ENCODE measurements at regions not wholly inside any gene's neighbourhood (a gene's known extent, or its start where the extent isn't known, plus 50 kb on each side); places are given as distances from the start of the nearest gene placed in this dataset.

- H3K4me1 ChIP-seq, result no peaks in the 10 kb centered on the region
- intact Hi-C loops (cut with DNase I), result no loop called here
- DNase-seq, result no peak
- WGBS, 2 donors, result 85 to 91% methylated on average over 6 of the region's 6 CpGs
- H3K4me3 ChIP-seq, result no peak overlapping the region
- TF ChIP-seq CTCF (IDR thresholded peaks at IDR 0.05) (no peak), POLR2A (IDR thresholded peaks at IDR 0.05) (no peak)
- no peaks in the 10 kb centered on the region for H3K9me3 ChIP-seq
- H3K27ac ChIP-seq, result no peak overlapping the region
- H3K36me3 ChIP-seq, result no peaks in the 10 kb centered on the region
- peaks cover 0 to 29% (median 0%) of the 10 kb centered on the region in 4 donors for H3K27me3 ChIP-seq
These were observed 753.7 kb downstream of the BRD1 start for GRCh38 chr22:49073873-49074417.

DNA sequence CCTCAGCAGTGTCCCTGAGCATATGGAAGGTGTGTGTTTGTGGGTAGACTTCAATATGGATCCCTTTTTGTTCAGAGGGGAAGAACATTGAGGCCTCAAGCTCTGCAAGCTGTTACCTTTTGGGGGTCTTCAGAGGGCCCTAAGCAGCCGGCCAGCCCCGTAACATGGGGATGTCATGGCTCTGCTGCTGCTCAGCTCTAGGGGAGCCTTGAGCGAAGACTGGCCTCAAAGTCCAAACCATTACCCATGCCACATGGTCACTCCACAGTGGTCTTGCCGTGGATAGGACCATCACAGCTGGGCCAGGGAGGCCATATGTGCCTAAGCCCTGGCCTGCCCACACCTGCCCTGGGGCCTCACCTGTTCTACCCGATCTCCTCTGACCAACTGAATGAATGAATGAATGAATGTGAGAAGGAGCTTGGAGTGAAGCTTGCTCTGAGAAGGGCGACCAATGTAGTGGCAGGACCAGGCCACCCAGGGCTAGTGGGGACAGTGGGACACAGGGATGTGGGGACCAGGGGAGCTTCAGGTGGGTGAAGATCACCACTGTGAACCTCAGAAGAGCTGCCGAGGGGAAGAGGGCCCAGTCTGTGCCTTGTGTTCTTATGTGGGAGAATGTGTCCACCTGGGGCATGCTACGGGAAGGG lies 754.6 kb downstream of the BRD1 start:
- Histone ChIP-seq H3K36me3 (no peaks in the 10 kb centered on the region), H3K9me3 (no peaks in the 10 kb centered on the region), H3K27me3 (peaks cover 0 to 33% (median 0%) of the 10 kb centered on the region in 4 donors), H3K27ac (no peak overlapping the region), H3K4me3 (no peak overlapping the region), H3K4me1 (no peaks in the 10 kb centered on the region)
- TF ChIP-seq CTCF (IDR thresholded peaks at IDR 0.05) (no peak), POLR2A (IDR thresholded peaks at IDR 0.05) (no peak)
- intact Hi-C loops (cut with DNase I), result no loop called here
- no peak for DNase-seq
- 90 to 91% methylated on average over 2 to 4 of the region's 8 CpGs for WGBS, 2 donors

DNA sequence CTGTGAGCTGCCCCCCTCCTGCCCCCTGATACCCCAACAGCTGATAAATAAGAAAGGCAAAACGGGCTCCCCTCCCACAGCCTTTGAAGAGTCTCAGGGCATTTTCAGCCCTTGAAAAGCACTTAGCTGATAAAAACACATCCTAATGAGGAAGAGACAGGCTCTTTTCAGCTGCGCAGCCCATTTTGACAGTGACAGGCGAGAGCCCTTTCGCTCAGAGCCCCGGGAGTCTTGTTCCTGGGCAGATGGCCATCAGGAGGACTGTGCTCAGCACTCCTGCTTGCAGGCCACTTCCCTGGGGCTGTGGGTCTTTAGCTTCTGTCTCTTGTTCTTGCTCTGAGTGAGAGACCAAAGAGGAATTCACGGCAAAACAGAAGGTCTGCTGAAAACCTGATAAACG lies 757.2 kb downstream of the BRD1 start:
- 40 to 49% methylated on average over 4 to 7 of the region's 7 CpGs for WGBS, 2 donors
- Histone ChIP-seq H3K4me1 (no peaks in the 10 kb centered on the region), H3K4me3 (no peak overlapping the region), H3K36me3 (no peaks in the 10 kb centered on the region), H3K27ac (no peak overlapping the region), H3K9me3 (no peaks in the 10 kb centered on the region), H3K27me3 (peaks cover 0 to 39% (median 0%) of the 10 kb centered on the region in 4 donors)
- intact Hi-C loops (cut with DNase I), result no loop called here
- no peak for DNase-seq
- TF ChIP-seq CTCF (IDR thresholded peaks at IDR 0.05), result no peak
- TF ChIP-seq POLR2A (IDR thresholded peaks at IDR 0.05), result no peak

GRCh38 chr22:49068861-49069500 lies 758.7 kb downstream of the BRD1 start:
- Histone ChIP-seq H3K27ac (no peak overlapping the region), H3K9me3 (no peaks in the 10 kb centered on the region), H3K4me1 (no peaks in the 10 kb centered on the region), H3K27me3 (peaks cover 0 to 49% (median 0%) of the 10 kb centered on the region in 4 donors), H3K4me3 (no peak overlapping the region), H3K36me3 (no peaks in the 10 kb centered on the region)
- TF ChIP-seq CTCF (IDR thresholded peaks at IDR 0.05) (no peak), POLR2A (IDR thresholded peaks at IDR 0.05) (no peak)
- DNase-seq, result no peak
- 63 to 70% methylated on average over 11 to 15 of the region's 15 CpGs for WGBS, 2 donors
- intact Hi-C loops (cut with DNase I), result no loop called here

DNA sequence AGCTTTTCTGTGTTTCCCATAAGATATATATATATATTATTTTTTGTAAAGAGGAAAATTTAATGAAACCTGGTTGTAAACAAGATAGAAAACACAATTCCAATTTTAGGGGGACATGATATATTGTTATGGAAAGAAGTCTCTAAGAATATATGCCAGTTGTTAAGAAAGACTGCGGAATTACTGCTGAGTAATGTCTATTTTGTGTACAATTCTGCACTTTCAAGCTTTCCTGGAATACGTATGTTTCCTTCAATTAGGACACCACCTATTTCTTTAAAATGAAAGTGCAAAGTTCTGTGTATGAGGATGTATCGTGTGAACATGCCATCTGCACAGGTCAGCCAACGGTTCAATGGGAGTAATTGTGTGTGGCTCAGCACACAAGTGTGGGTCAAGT lies 760.2 kb downstream of the BRD1 start:
- intact Hi-C loops (cut with DNase I), result no loop called here
- Histone ChIP-seq H3K4me1 (no peaks in the 10 kb centered on the region), H3K9me3 (no peaks in the 10 kb centered on the region), H3K4me3 (no peak overlapping the region), H3K27me3 (peaks cover 0 to 58% (median 0%) of the 10 kb centered on the region in 4 donors), H3K36me3 (no peaks in the 10 kb centered on the region), H3K27ac (no peak overlapping the region)
- 57 to 69% methylated on average over 4 of the region's 4 CpGs for WGBS, 2 donors
- no peak for TF ChIP-seq CTCF (IDR thresholded peaks at IDR 0.05)
- no peak for TF ChIP-seq POLR2A (IDR thresholded peaks at IDR 0.05)
- no peak for DNase-seq

Data from esophagus squamous epithelium (tissue), 5 donors.